H9 (cell line): ENCODE measurements at regions not wholly inside any gene's neighbourhood (a gene's known extent, or its start where the extent isn't known, plus 50 kb on each side); places are given as distances from the start of the nearest gene placed in this dataset.

ENCODE experiments used
- DNase-seq: peaks from one replicate; pipeline ENCODE4 v3.0.0-alpha.2; 2017
- H2AFZ ChIP-seq: one replicate; pipeline ENCODE4 v1.6.1; 2013; ENCODE audit warnings: mild to moderate bottlenecking, low read length, control low read depth, moderate library complexity
- H2AK5ac ChIP-seq: 2 replicates; pipeline ENCODE4 v1.6.1; 2013; ENCODE audit warnings: low read length, control low read depth, mixed read lengths; ENCODE audit not compliant: insufficient read length
- H2BK120ac ChIP-seq: one replicate; pipeline ENCODE4 v1.6.1; 2013; ENCODE audit warnings: low read depth, mild to moderate bottlenecking, low read length, control low read depth, inconsistent platforms; ENCODE audit not compliant: poor library complexity, severe bottlenecking
- H2BK12ac ChIP-seq: 2 replicates; pipeline ENCODE4 v1.6.1; 2013; ENCODE audit warnings: low read length, control low read depth, mixed read lengths, low read depth; ENCODE audit not compliant: insufficient read length
- H2BK15ac ChIP-seq: 2 replicates; pipeline ENCODE4 v1.6.1; 2013; ENCODE audit warnings: low read depth, low read length, control low read depth
- H2BK20ac ChIP-seq: one replicate; pipeline ENCODE4 v1.6.1; 2013; ENCODE audit warnings: low read depth, mild to moderate bottlenecking, low read length, control low read depth, inconsistent platforms; ENCODE audit not compliant: poor library complexity, severe bottlenecking
- H2BK5ac ChIP-seq: 2 replicates; pipeline ENCODE4 v1.6.1; 2013; ENCODE audit warnings: low read length, control low read depth, mixed read lengths; ENCODE audit not compliant: insufficient read length
- H3K14ac ChIP-seq: 2 replicates; pipeline ENCODE4 v1.6.1; 2013; ENCODE audit warnings: low read length, control low read depth; ENCODE audit not compliant: insufficient read depth
- H3K18ac ChIP-seq: 2 replicates; pipeline ENCODE4 v1.6.1; 2013; ENCODE audit warnings: low read depth, mild to moderate bottlenecking, mixed read lengths, low read length, control low read depth; ENCODE audit not compliant: insufficient read length
- H3K23ac ChIP-seq: 2 replicates; pipeline ENCODE4 v1.6.1; 2013; ENCODE audit warnings: low read length, control low read depth, mixed read lengths, low read depth; ENCODE audit not compliant: insufficient read length
- H3K23me2 ChIP-seq: 2 replicates; pipeline ENCODE4 v1.6.1; 2013; ENCODE audit warnings: low read depth, mild to moderate bottlenecking, mixed read lengths, low read length, control low read depth; ENCODE audit not compliant: insufficient read length, poor library complexity, severe bottlenecking
- H3K27ac ChIP-seq: 2 replicates; pipeline ENCODE4 v1.5.1; 2013; ENCODE audit warnings: low read length, control low read depth, mixed read lengths, low read depth; ENCODE audit not compliant: insufficient read length
- H3K27me3 ChIP-seq: 2 replicates; pipeline ENCODE4 v1.6.1; 2013; ENCODE audit warnings: low read length, control low read depth, inconsistent platforms; ENCODE audit not compliant: insufficient read depth
- H3K4ac ChIP-seq: 2 replicates; pipeline ENCODE4 v1.6.1; 2013; ENCODE audit warnings: low read depth, mild to moderate bottlenecking, control low read depth, inconsistent platforms, low read length, moderate library complexity
- H3K4me1 ChIP-seq: 2 replicates; pipeline ENCODE4 v1.6.1; 2013; ENCODE audit warnings: low read length, control low read depth, inconsistent platforms; ENCODE audit not compliant: insufficient read depth
- H3K4me2 ChIP-seq: 2 replicates; pipeline ENCODE4 v1.6.1; 2013; ENCODE audit warnings: low read length, control low read depth, mixed read lengths; ENCODE audit not compliant: insufficient read length, insufficient read depth
- H3K56ac ChIP-seq: 2 replicates; pipeline ENCODE4 v1.6.1; 2013; ENCODE audit warnings: low read depth, mild to moderate bottlenecking, mixed read lengths, low read length, control low read depth; ENCODE audit not compliant: insufficient read length
- H3K79me1 ChIP-seq: 2 replicates; pipeline ENCODE4 v1.6.1; 2013; ENCODE audit warnings: low read depth, mild to moderate bottlenecking, moderate library complexity, low read length, control low read depth, inconsistent platforms; ENCODE audit not compliant: insufficient read depth, poor library complexity, severe bottlenecking
- H3K79me2 ChIP-seq: 2 replicates; pipeline ENCODE4 v1.6.1; 2013; ENCODE audit warnings: low read length, control low read depth, inconsistent platforms; ENCODE audit not compliant: insufficient read depth
- H3K9ac ChIP-seq: 2 replicates; pipeline ENCODE4 v1.6.1; 2013; ENCODE audit warnings: low read length, control low read depth, mixed read lengths; ENCODE audit not compliant: insufficient read length; ENCODE audit errors: extremely low read depth
- H3K9me3 ChIP-seq: one replicate; pipeline ENCODE4 v1.6.1; 2013; ENCODE audit warnings: low read depth, low read length, inconsistent platforms; ENCODE audit not compliant: control insufficient read depth
- H3T11ph ChIP-seq: one replicate; pipeline ENCODE4 v1.6.1; 2013; ENCODE audit warnings: mild to moderate bottlenecking, low read length, control low read depth, inconsistent platforms
- H4K20me1 ChIP-seq: one replicate; pipeline ENCODE4 v1.6.1; 2013; ENCODE audit not compliant: control insufficient read depth, insufficient read length, insufficient read depth
- H4K5ac ChIP-seq: 2 replicates; pipeline ENCODE4 v1.6.1; 2013; ENCODE audit warnings: low read depth, mild to moderate bottlenecking, mixed read lengths, low read length, control low read depth; ENCODE audit not compliant: insufficient read length
- H4K8ac ChIP-seq: replicated peaks from 2 replicates; pipeline ENCODE4 v1.6.1; 2013; ENCODE audit warnings: low read length, control low read depth, mixed read lengths, low read depth; ENCODE audit not compliant: insufficient read length
- H4K91ac ChIP-seq: 2 replicates; pipeline ENCODE4 v1.6.1; 2013; ENCODE audit warnings: low read depth, mild to moderate bottlenecking, moderate library complexity, mixed read lengths, low read length, control low read depth; ENCODE audit not compliant: insufficient read length
- H3K27ac Mint-ChIP-seq, 3 experiments: 2 replicates in 2 of 3; 3 replicates in 1 of 3; pipeline ENCODE4 v1.8.0; 2020 to 2021; ENCODE audit warnings: mixed read lengths in 3 of 3, mild to moderate bottlenecking in 1 of 3, moderate library complexity in 1 of 3
- H3K27me3 Mint-ChIP-seq: 2 replicates; pipeline ENCODE4 v1.8.0; 2021; ENCODE audit warnings: low read depth, mild to moderate bottlenecking, moderate library complexity, mixed read lengths
- H3K36me3 Mint-ChIP-seq, 3 experiments: 2 replicates in 2 of 3; 3 replicates in 1 of 3; pipeline ENCODE4 v1.8.0; 2020 to 2021; ENCODE audit warnings: low read depth in 3 of 3, mixed read lengths in 3 of 3; ENCODE audit not compliant: insufficient read depth in 1 of 3
- H3K4me1 Mint-ChIP-seq, 2 experiments: 2 replicates each; pipeline ENCODE4 v1.8.0; 2020; ENCODE audit warnings: mixed read lengths in 2 of 2
- H3K4me3 Mint-ChIP-seq, 2 experiments: 2 replicates in 1 of 2; 3 replicates in 1 of 2; pipeline ENCODE4 v1.8.0; 2020 to 2021; ENCODE audit warnings: mild to moderate bottlenecking in 2 of 2, mixed read lengths in 2 of 2, moderate library complexity in 1 of 2
- H3K9me3 Mint-ChIP-seq, 2 experiments: 2 replicates in 1 of 2; 3 replicates in 1 of 2; pipeline ENCODE4 v1.8.0; 2020; ENCODE audit warnings: mild to moderate bottlenecking in 2 of 2, mixed read lengths in 2 of 2, moderate library complexity in 1 of 2
- CTCF ChIP-seq: fragments of 200-600 bp; sonication (generic); conservative IDR thresholded peaks from 3 replicates; pipeline ENCODE4 v1.8.0; 2021; ENCODE audit warnings: antibody characterized with exemption, mild to moderate bottlenecking
- WGBS: extraction: QIAGEN DNeasy Blood & Tissue Kit; methylation state at CpG from one replicate; pipeline ENCODE4 v1.1.7; 2013; ENCODE audit warnings: missing lambda C conversion rate, low lambda C conversion rate, mixed read lengths; ENCODE audit not compliant: insufficient read length; ENCODE audit errors: extremely low coverage; 5-methylcytosine and 5-hydroxymethylcytosine counted together

GRCh38 chr7:52091101-52091500 is 774.5 kb upstream of the COBL start:
- Histone ChIP-seq H3T11ph (no peak overlapping the region), H3K27ac (no peak overlapping the region), H2AK5ac (no peak overlapping the region), H3K79me2 (no peaks in the 10 kb centered on the region), H2AFZ (no peak overlapping the region), H4K20me1 (no peaks in the 10 kb centered on the region), H3K23ac (no peak overlapping the region), H3K79me1 (no peaks in the 10 kb centered on the region), H2BK120ac (no peak overlapping the region), H3K4me2 (no peak overlapping the region), H3K9ac (no peak overlapping the region), H3K27me3 (no peaks in the 10 kb centered on the region), H2BK12ac (no peak overlapping the region), H3K9me3 (no peaks in the 10 kb centered on the region), H4K8ac (no peak overlapping the region), H4K91ac (no peak overlapping the region), H3K14ac (no peak overlapping the region), H3K23me2 (peaks cover 5% of the 10 kb centered on the region), H2BK5ac (no peak overlapping the region), H3K56ac (no peak overlapping the region), H3K4me1 (peaks cover 4% of the 10 kb centered on the region; the same call in 1 of the 2 replicates), H3K18ac (no peak overlapping the region), H2BK15ac (no peak overlapping the region), H4K5ac (no peak overlapping the region), H2BK20ac (no peak overlapping the region), H3K4ac (no peak overlapping the region)
- Mint-ChIP-seq H3K27me3 (no peaks in the 10 kb centered on the region), H3K4me3 (no peak overlapping the region), H3K36me3 (peaks cover 0 to 10% (median 6%) of the 10 kb centered on the region in 3 experiments; a peak in 4 of 7 replicates), H3K9me3 (peaks cover under 1 to 5% of the 10 kb centered on the region in 2 experiments), H3K27ac (no peak overlapping the region), H3K4me1 (peaks cover 38 to 51% of the 10 kb centered on the region in 2 experiments)
- no peak for TF ChIP-seq CTCF
- WGBS, result no CpG with 5 or more reads among the region's 6 CpGs
- DNase-seq, result no peak
